ENCODE measurements at regions not wholly inside any gene's neighbourhood (a gene's known extent, or its start where the extent isn't known, plus 50 kb on each side); places are given as distances from the start of the nearest gene placed in this dataset.
A peak's percentile ranks its signal among the peaks of the same experiment; 100 is the strongest.

DNA sequence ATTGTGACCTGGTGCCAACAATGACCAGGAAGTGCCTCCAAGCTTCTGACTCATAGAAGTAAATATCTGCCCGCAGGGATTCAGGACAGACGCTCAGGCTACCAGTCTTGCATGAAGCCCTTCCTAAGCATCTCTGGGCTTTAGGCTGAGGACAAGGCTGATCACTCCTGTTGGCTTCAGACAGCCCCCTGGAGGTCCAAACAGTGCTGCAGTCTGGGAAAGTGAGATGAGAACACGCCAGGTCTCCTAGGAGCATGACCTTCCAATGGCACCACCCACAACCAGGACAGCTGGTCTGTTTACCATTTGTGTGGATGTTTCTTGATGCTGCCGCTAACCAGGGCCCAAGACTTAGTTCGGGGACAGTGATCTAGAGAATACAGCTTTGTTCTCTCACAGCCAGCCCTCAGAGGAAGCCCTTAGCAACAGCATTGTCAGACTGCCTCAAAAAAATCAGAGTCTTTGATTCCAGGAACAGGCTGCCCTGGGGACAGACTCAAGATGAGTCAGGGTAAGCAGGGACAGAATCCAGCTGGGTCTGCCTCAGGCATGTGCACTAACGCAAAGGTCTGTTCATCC lies 111.2 kb downstream of the ZNF280B start:
- DNase-seq, result no peak

DNA sequence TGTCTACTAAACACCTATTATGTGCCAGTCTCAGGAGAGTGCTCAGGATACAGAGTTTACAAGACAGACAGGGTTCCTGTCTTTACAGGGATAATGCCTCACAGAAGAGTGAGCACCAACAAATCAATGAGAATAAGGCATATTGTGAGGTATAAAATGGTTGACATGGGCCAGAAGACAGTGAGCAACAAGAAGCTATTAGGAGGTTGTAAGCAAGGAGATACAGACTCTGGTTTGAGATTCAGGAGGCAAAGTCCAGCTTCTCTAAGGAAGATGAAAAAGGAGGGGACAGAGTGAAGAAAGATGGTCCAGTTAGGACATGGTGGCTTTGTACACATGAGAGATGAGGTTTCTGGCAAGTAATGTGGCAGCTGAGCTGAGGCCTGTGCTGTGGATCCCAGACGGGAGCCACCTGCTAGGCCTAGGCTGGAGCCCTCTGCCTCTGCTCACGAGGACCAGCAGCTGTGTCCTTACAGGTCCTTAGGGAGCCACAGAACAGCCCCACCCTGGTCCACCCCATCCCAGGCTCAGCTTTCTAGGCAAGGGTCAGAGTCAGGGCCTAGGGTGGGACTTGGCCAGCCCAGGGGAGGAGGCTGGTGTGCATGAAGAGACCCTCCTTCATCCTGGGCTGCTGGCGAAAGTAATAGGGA lies 110.5 kb downstream of the ZNF280B start:
- DNase-seq, result no peak

DNA sequence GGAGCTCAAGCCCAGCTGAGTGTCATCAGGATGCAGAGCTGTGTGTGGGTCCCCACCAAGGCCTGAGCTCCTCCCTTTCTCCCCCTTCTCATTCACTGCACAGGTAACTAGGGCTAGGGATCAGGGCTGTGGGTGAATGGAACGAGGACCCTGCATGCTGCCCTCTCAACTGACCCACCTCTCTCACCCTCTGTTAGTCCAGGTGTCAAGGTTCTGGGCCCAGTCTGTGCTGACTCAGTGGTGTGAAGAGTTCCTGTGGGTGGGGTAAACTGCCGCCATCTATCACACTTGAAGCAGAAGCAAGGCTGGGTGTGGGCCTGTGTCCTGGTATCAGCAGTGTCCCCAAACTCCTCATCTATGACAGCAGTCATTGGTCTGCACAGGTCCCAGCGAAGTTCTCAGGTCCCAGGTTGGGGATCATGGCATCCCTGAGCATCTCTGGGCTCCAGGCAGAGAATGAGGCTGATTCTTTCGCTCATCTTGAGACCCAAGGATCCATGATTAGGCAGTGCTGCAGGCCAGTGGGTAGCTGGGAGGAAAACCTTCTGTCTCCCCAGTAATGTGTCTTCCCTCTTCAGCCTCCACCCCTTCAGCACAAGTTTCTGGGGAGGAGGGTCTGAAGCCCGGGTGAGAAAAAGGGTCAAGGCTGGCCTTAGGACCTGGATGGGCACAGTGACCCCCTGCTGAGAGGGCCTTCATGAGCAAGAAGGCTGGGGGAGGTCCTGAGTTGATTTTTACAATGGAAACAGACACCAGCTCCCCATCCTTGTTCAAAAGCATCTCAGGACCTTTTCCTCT lies 109.8 kb downstream of the ZNF280B start:
- DNase-seq, result no peak

DNA sequence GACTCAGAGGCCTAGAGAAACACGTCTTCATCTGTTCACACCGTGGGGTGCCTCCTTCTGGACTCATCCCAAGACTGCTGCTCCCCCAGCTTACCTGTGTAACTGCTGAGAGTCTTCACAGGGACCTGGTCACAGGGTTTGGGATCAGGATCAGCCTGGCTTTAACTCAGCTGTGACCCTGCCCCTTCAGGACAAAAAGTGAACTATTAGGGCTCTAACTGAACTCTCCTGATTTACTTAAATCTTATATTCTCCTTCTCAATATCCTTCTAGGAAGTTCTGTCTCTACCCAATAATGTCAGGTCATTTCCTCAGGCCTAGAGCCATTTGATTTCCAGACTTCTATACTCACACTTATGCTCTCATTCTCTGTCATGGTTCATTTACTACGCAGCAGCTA lies 108.4 kb downstream of the ZNF280B start:
- no peak for DNase-seq

DNA sequence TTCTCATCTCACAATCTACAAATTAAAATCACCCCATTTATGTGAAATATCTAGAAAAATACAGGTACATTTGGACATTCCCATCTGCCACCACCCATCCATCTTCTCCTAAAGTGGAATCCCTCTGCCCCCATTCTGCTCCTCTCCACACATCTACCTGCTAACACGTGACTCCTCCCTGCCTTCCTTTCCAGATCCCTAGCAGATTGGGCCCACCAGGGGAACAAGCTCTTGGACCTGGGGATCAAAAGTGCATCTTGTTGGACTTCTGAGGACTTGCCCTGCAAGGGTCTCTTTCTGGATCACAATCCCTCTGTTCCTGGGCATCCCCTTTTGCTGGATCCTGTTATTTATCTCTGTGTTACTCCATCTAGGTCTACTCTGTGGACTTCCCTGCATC lies 107.6 kb downstream of the ZNF280B start:
- DNase-seq, result no peak

DNA sequence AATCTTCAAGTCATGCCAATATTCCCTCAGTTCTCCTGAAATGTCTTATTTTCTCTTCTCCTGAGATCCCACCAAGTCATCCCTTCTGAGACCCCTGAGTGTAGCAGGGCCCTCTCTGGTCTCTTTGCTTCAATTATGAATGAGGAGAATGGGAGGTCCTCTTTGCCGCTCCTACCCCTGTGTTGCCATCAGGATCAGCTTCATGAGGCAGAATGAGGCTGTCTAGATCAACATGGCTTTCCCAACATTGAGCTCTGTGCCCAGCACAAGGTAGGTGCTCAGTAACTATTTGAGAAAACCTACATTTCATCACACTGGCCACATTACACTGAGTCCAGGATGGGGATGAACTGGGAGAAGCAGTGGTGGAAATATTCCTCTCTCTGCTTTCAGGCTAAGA lies 107.2 kb downstream of the ZNF280B start:
- no peak for DNase-seq

DNA sequence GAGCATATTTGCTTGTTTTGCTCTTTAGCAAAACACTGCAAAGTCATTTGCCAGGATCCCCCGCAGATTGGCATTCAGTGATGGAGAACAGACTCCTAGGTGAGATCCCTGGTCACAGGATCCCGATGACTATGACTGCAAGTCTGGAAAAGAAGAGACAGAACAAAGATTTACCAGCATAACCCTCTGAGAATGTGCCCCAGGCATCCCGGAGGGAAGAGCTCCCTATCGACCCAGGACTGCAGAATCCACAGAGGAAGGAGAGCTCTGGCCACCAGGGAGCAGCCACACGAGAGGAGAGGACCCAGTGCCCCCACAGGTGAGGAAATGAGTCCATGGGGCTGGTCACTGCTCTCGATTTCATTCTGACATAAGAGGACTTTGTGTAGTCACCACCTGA lies 105.2 kb downstream of the ZNF280B start:
- DNase-seq, result no peak

DNA sequence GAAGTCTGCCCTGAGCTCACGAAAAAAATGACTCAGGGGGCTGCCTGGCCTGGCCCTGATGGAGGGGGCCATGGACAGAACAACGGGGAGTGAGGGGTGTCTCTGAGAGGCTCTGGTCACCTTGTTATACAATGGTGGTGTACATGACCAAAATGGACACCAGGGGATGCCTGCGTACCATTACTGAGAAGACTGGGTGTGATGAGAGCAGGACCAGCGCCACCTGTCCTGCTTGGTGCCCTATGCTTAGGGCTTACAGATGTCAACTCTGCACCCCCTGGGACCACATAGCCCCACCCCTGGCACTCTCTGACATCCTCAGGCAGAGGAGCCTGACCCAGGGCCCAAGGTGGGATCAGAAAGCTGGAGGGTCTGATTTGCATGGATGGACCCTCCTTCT lies 104.8 kb downstream of the ZNF280B start:
- DNase-seq, result no peak

DNA sequence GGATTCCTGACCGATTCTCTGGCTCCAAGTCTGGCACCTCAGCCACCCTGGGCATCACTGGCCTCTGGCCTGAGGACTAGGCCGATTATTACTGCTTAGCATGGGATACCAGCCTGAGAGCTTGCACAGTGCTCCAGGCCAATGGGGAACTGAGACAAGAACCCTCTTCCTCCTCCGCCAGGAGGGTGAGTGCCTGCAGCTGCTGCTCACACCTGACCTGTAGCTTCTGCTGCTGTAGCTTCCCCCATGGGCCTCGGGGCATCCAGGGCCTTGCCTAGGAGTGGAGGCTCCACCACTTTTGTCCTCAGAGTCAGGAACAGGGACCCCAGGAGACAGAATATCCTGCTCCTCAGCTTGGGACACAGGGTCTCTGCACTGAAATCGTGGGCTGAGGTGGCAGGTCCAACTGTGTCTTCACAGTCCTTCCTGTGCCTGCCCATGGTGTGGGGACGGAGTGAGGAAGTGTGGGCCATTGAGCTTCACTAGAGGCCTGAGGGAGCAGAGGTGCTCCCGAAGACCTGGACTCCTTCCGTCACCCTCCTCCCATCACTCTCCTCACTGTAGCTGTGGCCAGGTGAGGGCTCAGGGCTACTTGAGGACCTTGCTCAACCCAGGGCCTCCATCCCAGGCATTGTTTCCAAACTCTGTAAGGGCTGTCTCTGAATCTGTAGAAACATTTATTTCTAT lies 103.8 kb downstream of the ZNF280B start:
- no peak for DNase-seq

DNA sequence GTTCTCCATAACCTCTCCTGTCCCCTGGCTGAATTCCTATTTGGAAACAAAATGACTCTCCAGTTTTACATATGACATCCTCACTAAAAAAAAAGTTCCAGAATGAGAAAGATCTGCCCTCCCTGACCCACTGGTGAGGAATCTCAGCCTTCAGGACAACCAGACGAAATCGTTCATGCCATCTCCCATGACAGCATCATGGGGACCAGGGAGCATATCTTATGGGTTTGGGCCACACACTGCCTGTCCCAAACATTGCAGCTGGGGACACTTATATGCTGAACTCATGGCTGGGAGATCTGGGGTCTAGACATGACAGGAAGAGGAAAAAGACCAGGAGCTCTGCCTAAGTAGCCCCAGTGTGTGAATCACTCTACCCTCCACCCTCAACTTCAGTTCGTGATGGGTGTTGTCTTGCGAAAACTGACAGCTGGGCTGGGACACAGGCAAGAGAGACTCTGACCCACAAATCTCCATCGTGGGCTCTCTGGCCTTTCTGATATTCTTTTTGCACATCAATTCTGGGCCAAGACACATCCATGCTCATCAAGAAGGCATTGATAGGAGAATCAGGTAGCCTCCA lies 102.0 kb downstream of the ZNF280B start:
- no peak for DNase-seq

DNA sequence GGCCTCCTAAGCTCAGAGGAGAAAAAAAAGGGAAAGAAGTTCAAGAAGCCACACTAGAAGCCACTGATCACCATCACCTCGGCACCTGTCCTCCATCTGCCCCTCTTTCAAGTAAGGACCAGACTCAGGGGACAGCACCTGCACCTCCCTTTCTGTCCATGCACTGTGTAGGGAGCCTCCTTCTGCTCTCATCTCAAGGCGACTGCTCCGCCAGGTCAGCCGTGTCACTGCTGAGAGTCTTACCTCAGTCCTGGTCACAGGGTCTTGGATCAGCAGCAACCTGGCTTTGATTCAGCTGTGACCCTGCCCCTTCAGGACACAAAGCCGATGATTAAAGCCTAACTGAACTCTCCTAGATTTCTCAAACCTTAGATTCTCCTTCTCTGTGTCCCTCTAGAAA lies 101.5 kb downstream of the ZNF280B start:
- DNase-seq, result no peak

DNA sequence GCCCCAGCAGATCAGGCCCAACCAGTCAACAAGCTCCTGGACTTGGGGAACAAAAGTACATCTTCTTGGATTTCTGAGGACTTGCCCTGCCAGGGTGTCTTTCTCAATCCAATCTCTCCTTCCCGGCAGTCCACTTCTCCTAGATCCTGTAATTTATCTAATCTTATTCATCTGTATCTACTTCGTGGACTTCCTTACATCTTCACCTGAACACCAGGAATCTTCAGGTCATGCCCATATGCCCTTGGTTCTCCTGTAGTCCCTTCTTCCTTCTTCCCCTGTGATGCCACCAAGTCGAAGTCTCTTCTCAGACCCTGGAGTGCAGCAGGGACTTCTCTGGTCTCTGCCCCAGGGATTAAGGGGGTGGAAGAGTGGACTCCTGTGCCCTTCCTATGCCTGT lies 100.3 kb downstream of the ZNF280B start:
- no peak for DNase-seq

DNA sequence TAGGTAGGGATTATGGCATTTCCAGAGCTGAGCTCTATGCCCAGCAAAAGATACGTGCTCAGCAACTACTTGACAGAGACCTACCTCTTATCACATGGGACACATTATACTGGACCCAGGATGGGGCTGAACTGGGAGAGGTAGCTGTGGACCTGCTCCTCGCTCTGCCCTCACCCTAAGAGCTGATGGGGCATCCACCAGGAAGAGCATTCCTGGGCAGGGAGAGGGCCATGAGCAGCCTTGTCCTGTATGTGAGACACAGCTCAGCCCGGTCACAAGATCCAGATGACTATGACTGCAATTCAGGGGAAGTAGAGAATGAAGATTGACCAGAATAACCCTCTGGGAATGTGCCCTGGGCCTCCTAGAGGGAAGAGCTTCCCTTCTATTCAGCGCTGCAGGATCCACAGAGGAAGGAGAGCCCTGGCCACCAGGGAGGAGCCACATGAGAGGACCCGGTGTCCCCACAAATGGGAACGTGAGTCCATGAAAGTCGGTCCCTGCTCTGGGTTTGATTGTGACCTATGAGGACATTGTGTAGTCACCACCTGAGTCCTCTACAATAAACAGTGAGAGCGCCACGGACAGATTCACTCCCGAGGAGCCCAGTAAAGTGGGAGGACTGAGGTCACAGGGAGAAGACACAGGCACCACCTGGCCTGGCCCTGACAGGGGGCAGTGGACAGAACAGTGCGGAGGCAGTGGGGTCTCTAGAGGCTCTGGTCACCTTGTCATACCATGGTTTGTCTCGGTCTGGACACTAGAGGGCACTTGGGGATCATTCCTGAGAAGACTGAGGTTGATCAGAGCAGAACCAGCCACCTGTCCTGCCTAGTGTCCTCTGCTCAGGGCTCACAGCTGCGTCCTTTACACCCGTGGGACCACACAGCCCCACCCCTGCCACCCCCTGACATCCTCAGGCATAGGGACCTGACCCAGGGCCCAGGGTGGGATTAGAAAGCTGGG lies 99.5 kb downstream of the ZNF280B start:
- no peak for DNase-seq

DNA sequence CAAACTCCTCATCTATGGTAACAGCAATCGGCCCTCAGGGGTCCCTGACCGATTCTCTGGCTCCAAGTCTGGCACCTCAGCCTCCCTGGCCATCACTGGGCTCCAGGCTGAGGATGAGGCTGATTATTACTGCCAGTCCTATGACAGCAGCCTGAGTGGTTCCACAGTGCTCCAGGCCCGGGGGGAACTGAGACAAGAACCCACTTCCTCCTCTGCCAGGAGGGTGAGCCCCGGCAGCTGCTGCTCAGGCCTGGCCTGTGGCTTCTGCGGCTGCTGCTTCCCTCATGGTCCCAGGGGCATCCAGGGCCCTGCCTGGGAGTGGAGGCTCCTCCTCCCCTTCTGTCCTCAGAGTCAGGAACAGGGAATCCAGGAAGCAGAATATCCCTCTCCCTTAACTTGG lies 98.4 kb downstream of the ZNF280B start:
- DNase-seq, result no peak

DNA sequence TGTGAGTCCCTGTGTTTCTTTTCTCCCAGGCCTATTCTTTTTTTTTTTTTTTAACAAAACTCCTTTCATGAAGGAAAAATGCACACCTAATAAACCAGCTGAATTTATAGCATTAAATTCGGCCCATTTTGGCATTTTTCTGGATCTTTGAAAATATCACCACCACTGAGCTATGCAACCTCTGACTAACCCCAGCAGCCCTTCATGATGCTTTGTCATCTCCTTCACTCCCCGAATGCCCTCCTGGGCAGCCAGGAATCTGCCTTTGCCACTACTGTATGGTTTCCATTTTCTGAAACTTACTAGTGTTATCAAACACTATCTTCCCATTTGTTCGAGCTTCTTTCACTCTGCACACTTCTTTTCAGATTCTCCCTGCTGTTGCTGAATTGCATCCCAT lies 97.9 kb downstream of the ZNF280B start:
- no peak for DNase-seq

DNA sequence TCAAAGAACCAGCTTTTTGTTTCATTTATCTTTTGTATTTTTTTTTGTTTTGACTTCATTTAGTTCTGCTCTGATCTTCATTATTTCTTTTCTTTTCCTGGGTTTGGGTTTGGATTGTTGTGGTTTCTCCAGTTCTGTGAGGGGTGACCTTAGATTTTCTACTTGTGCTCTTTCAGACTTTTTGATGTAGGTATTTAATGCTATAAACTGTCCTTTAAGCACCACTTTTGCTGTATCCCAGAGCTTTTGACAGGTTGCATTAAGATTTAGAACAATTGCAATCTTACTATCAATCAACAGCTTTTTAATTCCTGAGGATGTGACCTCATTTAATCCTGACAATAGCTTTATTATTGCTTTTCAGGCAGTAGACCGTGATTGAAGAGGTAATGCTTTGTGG lies 94.3 kb downstream of the ZNF280B start:
- no peak for DNase-seq

DNA sequence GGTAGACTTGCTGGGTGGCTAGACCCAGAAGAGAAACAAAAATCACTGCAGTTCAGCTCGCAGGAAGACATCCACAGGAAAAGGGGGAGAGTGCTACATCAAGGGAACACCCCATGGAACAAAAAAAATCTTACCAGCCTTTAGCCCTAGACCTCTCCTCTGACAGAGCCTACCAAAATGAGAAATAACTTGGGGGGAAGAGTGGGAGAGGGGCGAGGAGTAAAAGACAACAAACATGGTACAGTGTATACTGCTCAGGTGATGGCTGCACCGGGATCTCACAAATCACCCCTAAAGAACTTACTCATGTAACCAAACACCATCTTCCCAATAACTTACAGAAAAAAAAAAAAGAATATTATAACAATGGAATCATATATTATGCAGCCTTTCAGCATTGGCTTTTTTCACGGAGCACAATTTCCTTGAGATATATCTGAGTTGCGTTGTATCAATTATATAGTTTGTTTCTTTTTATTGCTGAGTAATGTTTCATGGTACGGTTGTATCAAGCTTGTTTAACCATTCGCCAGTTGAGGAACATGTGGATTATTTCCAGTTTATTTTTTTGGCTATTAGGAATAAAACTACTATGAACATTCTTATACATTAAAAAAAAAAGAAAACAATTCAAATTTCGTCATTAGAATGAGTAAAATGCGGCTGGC lies 90.9 kb downstream of the ZNF280B start:
- DNase-seq, result no peak

DNA sequence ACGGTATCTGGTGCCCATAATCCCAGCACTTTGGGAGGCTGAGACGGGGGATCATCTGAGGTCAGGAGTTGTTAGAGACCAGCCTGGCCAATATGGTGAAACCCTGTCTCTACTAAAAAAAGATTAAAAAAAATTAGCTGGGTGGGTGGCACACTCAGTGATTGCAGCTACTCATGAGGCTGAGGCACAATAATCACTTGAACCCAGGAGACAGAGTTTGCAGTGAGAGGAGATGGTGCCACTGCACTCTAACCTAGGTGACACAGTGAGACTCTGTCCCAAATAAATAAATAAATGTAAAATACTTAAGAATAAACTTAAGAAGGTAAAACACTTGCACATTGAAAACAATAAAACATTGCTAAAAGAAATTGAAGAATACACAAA lies 90.4 kb downstream of the ZNF280B start:
- no peak for DNase-seq

DNA sequence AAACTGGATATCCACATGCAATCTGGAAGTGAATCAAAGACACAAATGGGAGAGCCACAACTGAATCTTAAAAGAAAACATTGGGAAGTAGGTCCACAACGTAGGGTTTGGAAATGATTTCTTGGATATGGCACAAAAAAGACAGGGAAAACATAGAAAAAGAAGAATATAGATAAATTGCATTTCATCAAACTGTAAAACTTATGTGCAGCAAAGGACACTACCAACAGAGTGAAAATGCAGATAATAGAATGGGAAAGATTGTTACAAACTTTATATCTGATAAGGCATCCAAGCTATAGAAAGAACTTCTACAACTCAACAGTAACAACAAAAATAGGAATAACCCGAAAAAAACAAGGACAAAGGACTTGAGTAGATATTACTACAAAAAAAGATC lies 89.6 kb downstream of the ZNF280B start:
- no peak for DNase-seq

DNA sequence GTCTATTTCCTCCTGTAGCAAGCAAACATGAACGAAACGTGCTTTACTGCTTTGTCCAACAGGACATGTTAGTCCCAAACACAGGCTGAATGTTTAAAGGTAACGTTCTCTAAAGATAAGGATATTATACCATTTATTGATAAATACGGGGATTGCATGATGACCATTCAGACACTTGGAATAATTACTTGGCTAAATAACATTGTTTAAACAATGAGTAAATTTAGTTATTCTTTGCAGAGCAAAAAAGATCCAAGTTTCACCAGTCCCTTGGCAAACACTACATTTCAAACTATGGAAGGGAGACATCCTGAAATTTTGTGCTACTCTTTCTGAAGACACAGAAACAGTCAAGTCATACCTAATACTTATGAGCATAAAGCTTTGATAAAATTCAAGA lies 88.0 kb downstream of the ZNF280B start:
- DNase-seq, result no peak

DNA sequence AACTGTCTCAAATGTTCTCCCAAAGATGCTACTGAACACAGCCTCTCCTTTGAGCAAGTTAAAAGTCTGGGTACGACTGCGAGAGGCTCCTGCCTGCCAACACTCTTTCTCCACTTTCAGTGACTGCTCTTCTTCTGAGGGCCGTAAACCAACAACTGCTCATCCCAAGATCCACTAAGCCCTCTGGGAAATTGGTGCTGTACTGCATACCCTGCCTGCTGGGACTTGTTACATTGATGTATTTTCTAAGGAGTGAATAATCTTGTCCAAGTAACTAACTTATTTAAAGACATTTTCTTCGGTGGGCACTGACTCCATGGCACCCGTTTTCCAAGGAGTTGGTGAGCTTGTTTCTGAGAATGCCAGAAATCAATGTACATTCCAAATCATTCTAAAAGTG lies 87.2 kb downstream of the ZNF280B start:
- DNase-seq, result no peak

DNA sequence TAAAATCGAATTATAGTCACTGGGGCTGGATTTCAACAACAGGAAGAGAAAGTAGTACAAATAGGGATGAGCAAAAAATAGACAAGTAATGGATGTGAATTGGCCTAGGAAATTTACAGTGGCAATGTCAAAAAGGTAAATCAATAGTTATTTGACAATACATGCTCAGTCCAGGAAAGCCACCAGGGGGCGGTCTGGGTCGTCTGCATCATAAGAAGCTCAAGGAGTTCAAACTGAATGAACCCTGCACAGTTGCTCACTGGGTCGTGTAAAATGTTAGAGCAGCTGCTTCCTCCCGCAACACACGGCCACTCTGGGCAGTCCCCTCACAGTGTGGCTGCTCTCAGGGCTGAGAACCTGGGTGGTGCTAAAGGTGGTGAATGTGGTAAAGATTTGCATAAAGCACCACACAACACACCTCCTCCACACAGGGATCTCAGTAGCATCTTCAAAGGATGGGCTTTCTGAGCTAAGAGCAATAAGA lies 85.9 kb downstream of the ZNF280B start:
- peak; percentile 76 for DNase-seq

Measured in NCI-H526 treated with DMSO at 0.1 percent for 48 hours (cell line).